ENCODE measurements at regions not wholly inside any gene's neighbourhood (a gene's known extent, or its start where the extent isn't known, plus 50 kb on each side); places are given as distances from the start of the nearest gene placed in this dataset.

DNA sequence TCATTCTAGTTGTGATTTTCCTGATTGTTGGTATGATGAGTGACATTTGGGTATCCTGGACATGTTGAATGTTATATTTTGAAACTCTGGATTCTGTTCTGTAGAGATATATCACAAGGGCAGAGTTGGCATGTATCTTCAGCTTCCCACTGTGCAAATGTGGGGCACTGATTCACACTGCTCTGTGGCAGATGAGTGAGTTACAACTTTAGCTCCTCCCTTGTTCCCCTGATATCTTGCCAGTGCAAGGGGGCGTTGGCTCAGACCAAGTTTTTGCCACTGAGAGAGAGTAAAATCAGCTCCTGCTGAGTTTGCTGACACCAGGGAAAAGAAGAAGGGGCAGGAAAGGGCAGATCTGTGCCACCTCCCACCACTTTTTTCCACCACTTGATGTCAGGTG, 199.6 kb upstream of the MMADHC start:
- no peaks in the 10 kb centered on the region for H3K9me3 ChIP-seq
- H3K36me3 ChIP-seq = no peaks in the 10 kb centered on the region
- no peaks in the 10 kb centered on the region for H3K27me3 ChIP-seq
- no peak for DNase-seq
- intact Hi-C loops (cut with DNase I) = no loop called here
- peaks cover 0 to 11% (median 0%) of the 10 kb centered on the region in 3 donors for H3K4me1 ChIP-seq
- 9 to 17% methylated on average over 1 of the region's 1 CpG for WGBS, 2 donors
- no peak for TF ChIP-seq POLR2A (IDR thresholded peaks at IDR 0.05)
- TF ChIP-seq, protein P1, sequence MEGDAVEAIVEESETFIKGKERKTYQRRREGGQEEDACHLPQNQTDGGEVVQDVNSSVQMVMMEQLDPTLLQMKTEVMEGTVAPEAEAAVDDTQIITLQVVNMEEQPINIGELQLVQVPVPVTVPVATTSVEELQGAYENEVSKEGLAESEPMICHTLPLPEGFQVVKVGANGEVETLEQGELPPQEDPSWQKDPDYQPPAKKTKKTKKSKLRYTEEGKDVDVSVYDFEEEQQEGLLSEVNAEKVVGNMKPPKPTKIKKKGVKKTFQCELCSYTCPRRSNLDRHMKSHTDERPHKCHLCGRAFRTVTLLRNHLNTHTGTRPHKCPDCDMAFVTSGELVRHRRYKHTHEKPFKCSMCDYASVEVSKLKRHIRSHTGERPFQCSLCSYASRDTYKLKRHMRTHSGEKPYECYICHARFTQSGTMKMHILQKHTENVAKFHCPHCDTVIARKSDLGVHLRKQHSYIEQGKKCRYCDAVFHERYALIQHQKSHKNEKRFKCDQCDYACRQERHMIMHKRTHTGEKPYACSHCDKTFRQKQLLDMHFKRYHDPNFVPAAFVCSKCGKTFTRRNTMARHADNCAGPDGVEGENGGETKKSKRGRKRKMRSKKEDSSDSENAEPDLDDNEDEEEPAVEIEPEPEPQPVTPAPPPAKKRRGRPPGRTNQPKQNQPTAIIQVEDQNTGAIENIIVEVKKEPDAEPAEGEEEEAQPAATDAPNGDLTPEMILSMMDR (IDR thresholded peaks at IDR 0.05) = no peak
- no peak overlapping the region for H3K4me3 ChIP-seq
- no peak overlapping the region for H3K27ac ChIP-seq

GRCh38 chr2:149783284-149783683, 195.7 kb upstream of the MMADHC start:
- intact Hi-C loops (cut with DNase I) = no loop called here
- H3K27me3 ChIP-seq = no peaks in the 10 kb centered on the region
- H3K4me1 ChIP-seq = peaks cover 0 to 33% (median 0%) of the 10 kb centered on the region in 3 donors
- no peak overlapping the region for H3K4me3 ChIP-seq
- no peak for DNase-seq
- WGBS, 2 donors = 55 to 79% methylated on average over 1 of the region's 1 CpG
- no peak overlapping the region for H3K27ac ChIP-seq
- TF ChIP-seq POLR2A (IDR thresholded peaks at IDR 0.05) = no peak
- TF ChIP-seq, protein P1 (IDR thresholded peaks at IDR 0.05) = no peak
- no peaks in the 10 kb centered on the region for H3K36me3 ChIP-seq
- H3K9me3 ChIP-seq = no peaks in the 10 kb centered on the region

GRCh38 chr2:149782572-149782971, 195.0 kb upstream of the MMADHC start:
- no peaks in the 10 kb centered on the region for H3K27me3 ChIP-seq
- H3K4me1 ChIP-seq = peaks cover 0 to 33% (median 0%) of the 10 kb centered on the region in 3 donors
- H3K4me3 ChIP-seq = no peak overlapping the region
- H3K36me3 ChIP-seq = no peaks in the 10 kb centered on the region
- intact Hi-C loops (cut with DNase I) = no loop called here
- no peak overlapping the region for H3K27ac ChIP-seq
- DNase-seq = no peak
- no peaks in the 10 kb centered on the region for H3K9me3 ChIP-seq
- TF ChIP-seq POLR2A (IDR thresholded peaks at IDR 0.05) = no peak
- TF ChIP-seq, protein P1 (IDR thresholded peaks at IDR 0.05) = no peak
- 87 to 95% methylated on average over 1 of the region's 1 CpG for WGBS, 2 donors

DNA sequence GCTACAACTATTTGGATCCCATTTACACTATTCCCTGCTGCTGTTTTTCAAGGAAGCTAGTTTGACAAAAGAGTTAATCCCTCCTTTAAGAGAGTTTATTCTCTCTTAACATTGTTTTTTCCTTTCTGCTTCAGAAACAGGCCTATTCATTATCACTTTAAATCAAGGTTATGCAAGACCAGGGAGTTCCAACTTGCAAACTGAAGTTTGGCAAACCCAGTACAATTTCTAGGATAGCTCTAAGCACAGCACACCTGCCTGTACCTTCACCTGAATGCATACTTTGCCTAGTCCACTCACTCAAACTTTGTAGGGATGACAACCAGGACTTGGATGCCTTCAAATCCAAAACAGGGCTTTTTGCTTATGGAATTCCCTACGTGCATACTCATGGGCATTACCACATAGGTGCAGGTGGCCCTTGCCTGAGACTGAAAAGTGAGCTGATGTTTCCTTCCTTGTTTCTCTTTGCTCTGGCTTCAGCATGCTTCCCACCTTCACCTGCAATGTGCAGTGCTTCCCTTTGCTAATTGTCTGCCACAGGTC, 193.8 kb upstream of the MMADHC start:
- DNase-seq = no peak
- H3K4me3 ChIP-seq = no peak overlapping the region
- WGBS, 2 donors = 57 to 60% methylated on average over 1 of the region's 1 CpG
- H3K4me1 ChIP-seq = peaks cover 0 to 28% (median 0%) of the 10 kb centered on the region in 3 donors
- intact Hi-C loops (cut with DNase I) = no loop called here
- no peaks in the 10 kb centered on the region for H3K36me3 ChIP-seq
- H3K27me3 ChIP-seq = no peaks in the 10 kb centered on the region
- no peak overlapping the region for H3K27ac ChIP-seq
- no peak for TF ChIP-seq POLR2A (IDR thresholded peaks at IDR 0.05)
- TF ChIP-seq, protein P1 (IDR thresholded peaks at IDR 0.05) = no peak
- no peaks in the 10 kb centered on the region for H3K9me3 ChIP-seq

- Histone ChIP-seq H3K27ac (no peak overlapping the region), H3K27me3 (no peaks in the 10 kb centered on the region), H3K36me3 (no peaks in the 10 kb centered on the region), H3K9me3 (no peaks in the 10 kb centered on the region), H3K4me1 (peaks cover 0 to 5% (median 0%) of the 10 kb centered on the region in 3 donors), H3K4me3 (no peak overlapping the region)
- whole genome bisulfite sequencing, 2 donors = 21% methylated on average over 1 of the region's 1 CpG
- intact Hi-C loops (cut with DNase I) = no loop called here
- no peak for TF ChIP-seq POLR2A (IDR thresholded peaks at IDR 0.05)
- TF ChIP-seq, protein P1 (IDR thresholded peaks at IDR 0.05) = no peak
- no peak for DNase-seq
Observed at GRCh38 chr2:149773006-149773405, 185.4 kb upstream of the MMADHC start.

Data from esophagus squamous epithelium (tissue), 5 donors.